GM23338 (cell line): ENCODE measurements at regions not wholly inside any gene's neighbourhood (a gene's known extent, or its start where the extent isn't known, plus 50 kb on each side); places are given as distances from the start of the nearest gene placed in this dataset.

ENCODE experiments used
- ATAC-seq: fragments of 200-7000 bp; cut with Tn5 transposase; 3 replicates; pipeline ENCODE4 v1.9.1; 2020
- DNase-seq: peaks from one replicate; pipeline ENCODE4 v3.0.0-alpha.2; 2015; ENCODE audit warnings: low spot score
- H2AFZ ChIP-seq: fragments of 200-600 bp; sonication (generic); 2 replicates; pipeline ENCODE4 v1.8.0; 2016; ENCODE audit warnings: antibody characterized with exemption, mild to moderate bottlenecking, moderate library complexity
- H3F3A ChIP-seq: fragments of 200-600 bp; sonication (generic); replicated peaks from 2 replicates; pipeline ENCODE4 v1.8.0; 2017; ENCODE audit warnings: antibody characterized with exemption, mixed run types, low read depth
- H3K27ac ChIP-seq: fragments of 200-600 bp; sonication (generic); 2 replicates; pipeline ENCODE4 v1.6.1; 2016; ENCODE audit warnings: low read depth
- H3K27me3 ChIP-seq: fragments of 200-600 bp; sonication (generic); 2 replicates; pipeline ENCODE4 v1.8.0; 2016; ENCODE audit warnings: mild to moderate bottlenecking, mixed run types, moderate library complexity; ENCODE audit not compliant: insufficient read depth
- H3K36me3 ChIP-seq: fragments of 200-600 bp; sonication (generic); 2 replicates; pipeline ENCODE4 v1.8.0; 2016; ENCODE audit warnings: mild to moderate bottlenecking; ENCODE audit not compliant: insufficient read depth
- H3K4me1 ChIP-seq: fragments of 200-600 bp; sonication (generic); 2 replicates; pipeline ENCODE4 v1.8.0; 2016; ENCODE audit warnings: mild to moderate bottlenecking, moderate library complexity; ENCODE audit not compliant: insufficient read depth
- H3K4me2 ChIP-seq: fragments of 200-600 bp; sonication (generic); 2 replicates; pipeline ENCODE4 v1.7.1; 2017; ENCODE audit warnings: mixed run types
- H3K4me3 ChIP-seq: fragments of 200-600 bp; sonication (generic); 2 replicates; pipeline ENCODE4 v1.6.1; 2016; ENCODE audit warnings: mixed run types
- H3K79me2 ChIP-seq: fragments of 200-600 bp; sonication (generic); replicated peaks from 2 replicates; pipeline ENCODE4 v1.8.0; 2017; ENCODE audit warnings: mild to moderate bottlenecking; ENCODE audit not compliant: insufficient read depth
- H3K9me2 ChIP-seq: fragments of 200-600 bp; sonication (generic); 2 replicates; pipeline ENCODE4 v1.8.0; 2017; ENCODE audit not compliant: insufficient read depth
- H4K20me1 ChIP-seq: fragments of 200-600 bp; sonication (generic); replicated peaks from 2 replicates; pipeline ENCODE4 v1.8.0; 2017; ENCODE audit warnings: mild to moderate bottlenecking; ENCODE audit not compliant: insufficient read depth
- H3K27ac Mint-ChIP-seq: 2 replicates; pipeline ENCODE4 v1.8.0; 2020; ENCODE audit warnings: inconsistent platforms, mild to moderate bottlenecking, moderate library complexity, mixed read lengths
- H3K27me3 Mint-ChIP-seq: 3 replicates; pipeline ENCODE4 v1.8.0; 2022; ENCODE audit warnings: low read depth, mild to moderate bottlenecking, moderate library complexity, mixed read lengths, inconsistent platforms; ENCODE audit not compliant: insufficient read depth, poor library complexity
- H3K36me3 Mint-ChIP-seq: 3 replicates; pipeline ENCODE4 v1.8.0; 2021; ENCODE audit warnings: low read depth, mild to moderate bottlenecking, inconsistent platforms, moderate library complexity, mixed read lengths
- H3K4me1 Mint-ChIP-seq: 3 replicates; pipeline ENCODE4 v1.8.0; 2020; ENCODE audit warnings: mild to moderate bottlenecking, inconsistent platforms, mixed read lengths
- H3K4me3 Mint-ChIP-seq: 3 replicates; pipeline ENCODE4 v1.8.0; 2021; ENCODE audit warnings: moderate library complexity, mild to moderate bottlenecking, inconsistent platforms, mixed read lengths
- H3K9me3 Mint-ChIP-seq: 3 replicates; pipeline ENCODE4 v1.8.0; 2020; ENCODE audit warnings: moderate library complexity, mild to moderate bottlenecking, inconsistent platforms, mixed read lengths
- CREB1 ChIP-seq: fragments of 250-450 bp; sonication (Bioruptor Pico); IDR thresholded peaks from 2 replicates; pipeline ENCODE4 v1.5.0; 2020; ENCODE audit warnings: low read depth, mild to moderate bottlenecking, moderate library complexity
- EZH2 ChIP-seq: fragments of 200-600 bp; sonication (generic); IDR thresholded peaks from one replicate; pipeline ENCODE4 v1.8.0; 2017; ENCODE audit warnings: antibody characterized with exemption, mild to moderate bottlenecking, low read depth; ENCODE audit not compliant: unreplicated experiment
- EZH2phosphoT487 ChIP-seq: fragments of 200-600 bp; sonication (generic); IDR thresholded peaks from one replicate; pipeline ENCODE4 v1.8.1; 2018; ENCODE audit warnings: antibody characterized with exemption; ENCODE audit not compliant: unreplicated experiment
- JUNB ChIP-seq: IDR thresholded peaks from one replicate; pipeline ENCODE4 v1.6.1; 2016; ENCODE audit warnings: antibody characterized with exemption; ENCODE audit not compliant: unreplicated experiment
- NANOG ChIP-seq: IDR thresholded peaks from 2 replicates; pipeline ENCODE4 v1.6.1; 2016; ENCODE audit warnings: antibody characterized with exemption, borderline replicate concordance
- POLR2AphosphoS5 ChIP-seq: IDR thresholded peaks from 2 replicates; pipeline ENCODE4 v1.6.1; 2016; ENCODE audit warnings: antibody characterized with exemption, low read depth
- STAT1 ChIP-seq: IDR thresholded peaks from one replicate; pipeline ENCODE4 v1.6.1; 2016; ENCODE audit warnings: antibody characterized with exemption; ENCODE audit not compliant: unreplicated experiment
- ZNF114 ChIP-seq: fragments of 250-450 bp; sonication (Bioruptor Pico); IDR thresholded peaks from 2 replicates; pipeline ENCODE4 v1.5.0; 2020; ENCODE audit warnings: mild to moderate bottlenecking, moderate library complexity
- ZNF331 ChIP-seq: fragments of 250-450 bp; sonication (Bioruptor Pico); IDR thresholded peaks from 2 replicates; pipeline ENCODE4 v1.5.0; 2020; ENCODE audit warnings: low read depth, mild to moderate bottlenecking, moderate library complexity
- ZNF462 ChIP-seq: fragments of 250-450 bp; sonication (Bioruptor Pico); IDR thresholded peaks from 2 replicates; pipeline ENCODE4 v1.5.0; 2020; ENCODE audit warnings: mild to moderate bottlenecking, moderate library complexity
- TF ChIP-seq, protein P1 (sequence below): IDR thresholded peaks from one replicate; pipeline ENCODE4 v1.6.1; 2018; ENCODE audit warnings: antibody characterized with exemption; ENCODE audit not compliant: unreplicated experiment

GRCh38 chr15:47331829-47332393, 385.4 kb upstream of the SEMA6D start (continued):
- TF ChIP-seq ZNF462 (CRISPR knock-in tag) (no peak), CREB1 (no peak), POLR2AphosphoS5 (no peak), NANOG (no peak), ZNF331 (CRISPR knock-in tag) (no peak), EZH2phosphoT487 (no peak), ZNF114 (CRISPR knock-in tag) (no peak)

- Histone ChIP-seq H3K27me3 (no peaks in the 10 kb centered on the region), H3K9me2 (0 out of 2 replicates have a peak, but pooled peaks cover 5% of the 10 kb centered on the region), H3K4me1 (peaks cover 11% of the 10 kb centered on the region; the same call in 1 of the 2 replicates), H2AFZ (peak overlapping the region; percentile 54; the same call in 1 of the 2 replicates), H3K36me3 (no peaks in the 10 kb centered on the region), H4K20me1 (no peaks in the 10 kb centered on the region), H3K79me2 (no peaks in the 10 kb centered on the region), H3K4me3 (no peak overlapping the region), H3K27ac (no peak overlapping the region), H3K4me2 (no peak overlapping the region), H3F3A (no peaks in the 10 kb centered on the region)
- H3K36me3 Mint-ChIP-seq: no peaks in the 10 kb centered on the region
- H3K9me3 Mint-ChIP-seq: no peaks in the 10 kb centered on the region; the same call in 2 of the 3 replicates
- no peak overlapping the region for H3K4me3 Mint-ChIP-seq
- peak overlapping the region; percentile 93; the same call in 1 of the 2 replicates for H3K27ac Mint-ChIP-seq
- ATAC-seq (no peak), DNase-seq (no peak)
- no peaks in the 10 kb centered on the region for H3K27me3 Mint-ChIP-seq
- H3K4me1 Mint-ChIP-seq: peaks cover 8% of the 10 kb centered on the region; the same call in 2 of the 3 replicates
- no peak for TF ChIP-seq STAT1
- TF ChIP-seq, protein P1, sequence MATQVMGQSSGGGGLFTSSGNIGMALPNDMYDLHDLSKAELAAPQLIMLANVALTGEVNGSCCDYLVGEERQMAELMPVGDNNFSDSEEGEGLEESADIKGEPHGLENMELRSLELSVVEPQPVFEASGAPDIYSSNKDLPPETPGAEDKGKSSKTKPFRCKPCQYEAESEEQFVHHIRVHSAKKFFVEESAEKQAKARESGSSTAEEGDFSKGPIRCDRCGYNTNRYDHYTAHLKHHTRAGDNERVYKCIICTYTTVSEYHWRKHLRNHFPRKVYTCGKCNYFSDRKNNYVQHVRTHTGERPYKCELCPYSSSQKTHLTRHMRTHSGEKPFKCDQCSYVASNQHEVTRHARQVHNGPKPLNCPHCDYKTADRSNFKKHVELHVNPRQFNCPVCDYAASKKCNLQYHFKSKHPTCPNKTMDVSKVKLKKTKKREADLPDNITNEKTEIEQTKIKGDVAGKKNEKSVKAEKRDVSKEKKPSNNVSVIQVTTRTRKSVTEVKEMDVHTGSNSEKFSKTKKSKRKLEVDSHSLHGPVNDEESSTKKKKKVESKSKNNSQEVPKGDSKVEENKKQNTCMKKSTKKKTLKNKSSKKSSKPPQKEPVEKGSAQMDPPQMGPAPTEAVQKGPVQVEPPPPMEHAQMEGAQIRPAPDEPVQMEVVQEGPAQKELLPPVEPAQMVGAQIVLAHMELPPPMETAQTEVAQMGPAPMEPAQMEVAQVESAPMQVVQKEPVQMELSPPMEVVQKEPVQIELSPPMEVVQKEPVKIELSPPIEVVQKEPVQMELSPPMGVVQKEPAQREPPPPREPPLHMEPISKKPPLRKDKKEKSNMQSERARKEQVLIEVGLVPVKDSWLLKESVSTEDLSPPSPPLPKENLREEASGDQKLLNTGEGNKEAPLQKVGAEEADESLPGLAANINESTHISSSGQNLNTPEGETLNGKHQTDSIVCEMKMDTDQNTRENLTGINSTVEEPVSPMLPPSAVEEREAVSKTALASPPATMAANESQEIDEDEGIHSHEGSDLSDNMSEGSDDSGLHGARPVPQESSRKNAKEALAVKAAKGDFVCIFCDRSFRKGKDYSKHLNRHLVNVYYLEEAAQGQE: no peak
- no peak for TF ChIP-seq EZH2phosphoT487
- TF ChIP-seq EZH2: no peak
- no peak for TF ChIP-seq POLR2AphosphoS5
- TF ChIP-seq ZNF331 (CRISPR knock-in tag): no peak
- no peak for TF ChIP-seq ZNF114 (CRISPR knock-in tag)
- TF ChIP-seq NANOG: no peak
- no peak for TF ChIP-seq JUNB
- TF ChIP-seq CREB1: no peak
Measured at GRCh38 chr15:47332481-47332880, 384.8 kb upstream of the SEMA6D start.
